H1 (cell line): ENCODE measurements at regions not wholly inside any gene's neighbourhood (a gene's known extent, or its start where the extent isn't known, plus 50 kb on each side); places are given as distances from the start of the nearest gene placed in this dataset.

Experiments
- CEBPB ChIP-seq: IDR thresholded peaks from 2 replicates; pipeline ENCODE4 v1.6.1; 2012; ENCODE audit warnings: low read depth, low read length
- POLR2AphosphoS5 ChIP-seq: IDR thresholded peaks from 2 replicates; pipeline ENCODE4 v1.6.1; 2011; ENCODE audit warnings: low read depth, low read length
- RXRA ChIP-seq: IDR thresholded peaks from 2 replicates; pipeline ENCODE4 v1.6.1; 2011; ENCODE audit warnings: low read depth, mild to moderate bottlenecking, low read length, moderate library complexity; ENCODE audit not compliant: insufficient read depth

DNA sequence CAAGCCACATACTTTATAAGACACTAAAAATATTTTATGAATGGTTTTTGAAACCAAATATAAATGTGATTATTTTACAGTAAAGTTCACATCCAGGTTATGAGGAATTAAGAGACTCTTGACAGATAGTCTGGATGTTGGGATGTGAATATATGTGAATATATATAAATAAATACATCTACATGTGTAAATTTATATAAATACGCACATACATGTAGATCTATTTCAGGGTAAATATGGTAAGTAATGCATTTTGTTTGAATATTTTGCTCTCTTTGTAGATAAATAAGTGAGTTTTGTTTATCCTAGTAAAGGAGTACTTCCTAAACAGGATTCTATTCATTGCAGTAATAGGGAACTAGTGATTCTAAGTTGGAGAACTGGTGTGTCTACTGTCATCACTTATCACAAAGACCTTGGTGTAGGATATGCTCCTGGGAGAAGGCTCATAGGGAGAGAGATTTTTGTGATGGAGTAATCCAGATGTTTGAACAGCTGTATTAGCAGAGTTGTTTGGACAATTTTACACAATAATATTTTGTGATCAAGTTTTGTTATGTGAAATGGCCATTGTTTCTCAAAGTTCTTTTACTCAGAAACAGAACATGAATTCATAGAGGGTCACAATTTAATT is 60.2 kb upstream of the NT5C1B start (continued):
- TF ChIP-seq RXRA (no peak), CEBPB (no peak), POLR2AphosphoS5 (no peak)
- TF ChIP-seq, all 59 proteins: peak for 0
